HG03457 (cell line): ENCODE measurements at regions not wholly inside any gene's neighbourhood (a gene's known extent, or its start where the extent isn't known, plus 50 kb on each side); places are given as distances from the start of the nearest gene placed in this dataset.
"Not testable (repeated sequence)": the region's sequence is repeated elsewhere in the genome, so short reads cannot be mapped to it uniquely, and the experiment has no call there.

Experiments
- ATAC-seq: cut with Tn5 transposase; IDR thresholded peaks from one replicate; pipeline ENCODE4 v1.9.1; 2021; ENCODE audit warnings: moderate number of reproducible peaks; ENCODE audit not compliant: unreplicated experiment

DNA sequence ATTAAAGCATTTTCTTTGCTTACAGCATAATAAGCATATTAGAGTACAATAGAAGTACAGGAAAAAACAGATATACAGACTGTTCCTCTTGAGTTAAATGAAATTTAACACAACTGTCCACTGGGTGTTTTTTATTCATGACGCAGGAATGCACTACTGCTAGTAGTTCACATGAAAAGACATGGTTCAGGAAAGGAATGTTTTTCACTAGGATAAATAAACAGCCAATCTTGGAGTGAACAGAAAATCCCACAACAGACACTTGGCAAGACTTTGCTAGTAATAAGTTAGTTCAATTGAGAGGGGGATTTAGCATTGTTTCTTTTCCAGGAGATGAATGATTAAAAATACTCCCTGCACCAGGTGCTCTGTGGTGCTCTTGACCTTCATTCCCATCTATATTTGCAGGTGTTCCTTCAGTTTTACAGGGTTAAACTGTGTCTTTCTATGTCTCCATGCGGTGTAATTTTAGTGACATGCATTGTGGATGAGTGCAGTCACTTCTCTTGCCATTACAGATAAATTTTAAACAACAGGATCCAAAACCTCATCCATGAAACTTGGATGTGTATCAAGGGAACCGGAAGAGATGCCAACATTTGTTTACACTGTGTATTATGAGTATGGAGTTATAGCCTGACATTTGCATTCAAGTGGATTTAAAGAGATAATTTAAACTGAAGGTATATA, 796.6 kb downstream of the DSC3 start:
- ATAC-seq: no peak

DNA sequence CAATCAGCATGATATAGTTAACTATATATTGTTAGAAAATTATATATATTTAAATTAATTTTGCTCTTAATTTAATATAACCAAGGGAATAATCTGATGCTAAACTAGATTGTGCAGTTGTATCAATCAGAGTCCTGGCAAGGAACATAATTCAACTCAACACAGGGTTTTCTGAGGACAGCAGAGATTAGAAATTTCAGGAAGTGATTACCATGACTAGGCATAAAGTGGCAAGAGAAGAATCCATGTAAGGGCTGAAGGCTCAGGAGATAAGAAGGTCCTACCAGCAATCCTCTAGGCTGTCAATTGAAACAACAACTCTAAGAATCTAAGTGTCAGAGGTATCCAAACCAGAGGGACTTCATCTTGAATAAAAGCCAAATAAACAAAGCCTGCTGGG, 807.8 kb downstream of the DSC3 start:
- no peak for ATAC-seq

DNA sequence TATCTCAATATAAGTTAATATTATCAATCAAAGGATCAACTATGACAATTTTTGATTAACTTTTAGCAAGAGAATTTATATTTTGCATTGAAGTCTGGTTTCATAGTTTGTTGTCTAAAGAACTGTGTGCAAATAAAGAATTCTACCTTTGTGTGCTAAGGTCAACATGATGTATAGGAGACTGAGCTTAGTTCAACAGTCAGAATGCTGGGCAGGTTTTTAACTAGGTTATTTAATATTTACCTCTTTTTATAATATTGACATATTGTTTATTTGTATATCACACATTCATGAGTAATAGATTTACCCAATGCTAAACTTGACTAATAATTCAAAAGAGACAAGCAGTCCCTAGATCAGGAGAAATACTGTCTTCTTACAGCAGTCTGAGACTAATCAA, 831.4 kb downstream of the DSC3 start:
- ATAC-seq: no peak

GRCh38 chr18:30208546-30208945, 834.0 kb downstream of the DSC3 start:
- no peak for ATAC-seq

GRCh38 chr18:30192216-30192615, 850.3 kb downstream of the DSC3 start:
- no peak for ATAC-seq

DNA sequence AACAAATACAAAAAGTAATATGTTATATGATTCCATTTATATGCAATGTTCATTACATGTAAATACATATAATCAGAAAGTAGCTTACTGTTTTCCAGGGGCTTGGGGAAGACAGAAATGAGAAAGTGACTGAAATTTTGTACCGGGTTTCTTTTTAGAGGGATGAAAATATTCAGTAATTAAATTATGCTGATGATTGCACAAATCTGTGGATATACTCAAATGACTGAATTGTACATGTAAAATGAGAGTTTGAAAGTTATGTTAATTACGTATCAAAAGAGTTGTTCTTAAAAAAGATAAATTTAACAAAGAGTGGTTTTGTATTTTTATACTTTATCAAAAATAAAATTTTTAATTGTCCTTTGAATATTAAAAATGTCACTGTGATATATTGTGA, 856.3 kb downstream of the DSC3 start:
- ATAC-seq: no peak

DNA sequence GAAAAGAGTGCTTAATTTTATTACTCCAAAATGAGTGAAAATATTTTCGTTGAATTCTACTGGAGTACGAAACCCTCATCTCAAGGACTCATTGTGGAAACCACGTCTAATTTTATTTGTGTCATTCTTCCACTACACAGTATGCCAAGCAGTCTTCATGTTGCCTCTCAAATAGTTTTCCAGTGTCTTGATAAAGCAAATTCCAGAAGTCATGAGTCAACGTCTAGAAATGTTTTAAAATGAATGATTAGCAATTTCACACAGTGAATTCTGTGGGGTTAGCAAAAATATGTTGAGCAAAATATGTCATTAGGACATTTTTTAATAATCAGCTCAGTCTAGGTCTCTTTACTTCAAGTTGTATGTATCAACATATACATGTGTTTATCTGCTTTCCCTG, 865.5 kb downstream of the DSC3 start:
- ATAC-seq: no peak

GRCh38 chr18:30175621-30176225, 866.8 kb downstream of the DSC3 start:
- ATAC-seq: no peak

DNA sequence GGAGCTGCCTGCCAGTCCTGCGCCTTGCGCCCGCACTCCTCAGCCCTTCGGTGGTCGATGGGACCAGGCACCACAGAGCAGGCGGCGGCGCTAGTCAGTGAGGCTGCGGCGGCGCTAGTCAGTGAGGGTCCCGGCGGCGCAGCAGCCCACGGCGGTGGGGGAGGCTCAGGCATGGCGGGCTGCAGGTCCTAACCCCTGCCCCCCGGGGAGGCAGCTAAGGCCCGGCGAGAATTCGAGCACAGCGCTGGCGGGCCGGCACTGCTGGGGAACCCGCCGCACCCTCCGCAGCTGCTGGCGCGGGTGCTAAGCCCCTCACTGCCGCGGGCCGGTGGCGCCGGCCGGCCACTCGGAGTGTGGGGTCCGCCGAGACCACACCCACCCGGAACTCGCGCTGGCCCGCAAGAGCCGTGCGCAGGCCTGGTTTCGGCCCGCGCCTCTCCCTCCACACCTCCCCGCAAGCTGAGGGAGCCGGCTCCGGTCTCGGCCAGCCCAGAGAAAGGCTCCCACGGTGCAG, 867.4 kb downstream of the DSC3 start:
- ATAC-seq: no peak

DNA sequence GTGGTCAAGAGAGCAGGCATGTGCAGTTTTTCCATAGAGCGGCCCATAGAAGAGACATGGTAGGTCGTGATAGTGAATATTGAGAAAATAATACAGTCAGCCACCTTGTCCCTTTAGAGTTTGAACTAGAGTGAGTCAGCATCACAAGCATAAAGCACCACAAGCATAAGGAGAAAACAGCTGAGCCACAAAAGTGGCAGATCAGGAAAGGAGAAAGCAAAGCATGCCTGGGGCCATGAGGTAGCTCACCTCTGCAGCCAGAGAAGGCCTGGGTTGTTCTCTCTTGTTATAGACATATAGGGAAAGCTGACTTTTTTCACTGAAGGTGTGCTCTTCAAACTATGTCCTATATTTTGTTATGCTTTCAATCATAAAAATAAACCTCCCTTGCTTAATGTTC, 879.0 kb downstream of the DSC3 start:
- ATAC-seq: no peak

DNA sequence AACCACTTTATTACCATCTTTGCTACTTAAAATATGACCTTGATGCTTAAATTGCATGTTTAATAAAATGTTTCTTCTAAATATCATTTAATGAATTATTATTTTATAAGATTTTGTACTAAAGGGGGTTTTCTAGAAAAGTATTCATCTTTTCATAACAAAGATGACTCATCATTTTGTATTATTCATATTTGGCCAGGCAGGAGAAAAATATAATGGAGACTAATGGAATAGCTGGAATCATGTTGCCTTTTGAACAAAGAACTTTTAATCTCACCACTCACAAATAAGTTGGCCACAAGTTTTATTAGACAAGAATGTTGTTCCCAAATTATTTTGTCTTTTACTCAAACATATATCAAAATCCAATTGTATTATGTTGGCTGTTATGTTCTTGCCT, 882.4 kb downstream of the DSC3 start:
- ATAC-seq: no peak

DNA sequence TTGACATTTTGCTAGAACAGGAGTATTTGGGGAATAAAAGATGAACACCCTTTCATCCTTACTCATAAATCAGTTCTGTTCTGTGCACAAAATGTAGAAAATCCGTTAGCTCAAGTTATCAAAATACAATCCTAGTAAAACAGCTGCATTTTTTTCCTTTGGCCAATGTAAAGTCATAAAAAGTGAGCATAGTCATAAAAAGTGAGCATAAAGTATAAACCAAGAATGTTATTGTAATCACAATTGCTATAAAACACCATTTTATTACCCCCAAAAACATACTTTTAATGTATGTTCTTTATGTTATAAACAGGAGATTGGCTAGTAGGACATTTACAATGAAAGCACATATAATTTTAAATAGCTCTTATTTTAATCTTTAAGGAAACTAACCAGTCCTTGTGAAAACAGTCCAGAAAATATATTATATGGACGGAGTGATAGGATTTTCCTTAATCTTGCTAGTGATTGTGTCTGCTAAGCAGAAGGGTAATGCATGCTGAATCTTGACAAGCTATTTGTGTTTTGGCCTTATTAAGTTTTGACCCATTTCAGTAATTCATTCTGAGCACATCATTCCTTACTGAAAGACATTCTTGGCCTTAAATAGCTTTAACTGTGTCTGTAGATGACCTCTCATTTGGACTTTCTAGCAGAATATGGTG, 891.8 kb downstream of the DSC3 start:
- ATAC-seq: no peak

DNA sequence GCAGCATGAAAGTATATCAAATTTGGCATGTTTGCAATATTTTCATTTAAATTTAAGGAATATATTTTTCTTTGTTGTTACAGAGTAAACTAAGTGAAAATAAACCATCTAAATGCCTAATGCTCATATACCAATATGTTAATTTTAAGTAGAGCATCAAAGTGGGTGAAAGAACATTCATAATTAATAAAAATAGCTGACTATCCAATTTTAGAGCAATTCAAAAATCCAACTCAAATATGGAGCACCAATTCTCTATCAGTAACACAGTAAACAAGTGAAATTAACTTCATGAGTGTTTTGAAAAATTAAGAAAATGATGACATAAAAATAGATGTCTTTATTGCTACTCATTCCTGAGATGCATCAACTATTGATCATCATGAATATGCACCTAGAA, 893.0 kb downstream of the DSC3 start:
- ATAC-seq: no peak

- no peak for ATAC-seq
Observed at GRCh38 chr18:30142870-30143269, 899.7 kb downstream of the DSC3 start.

- no peak for ATAC-seq
Observed at GRCh38 chr18:30142248-30142647, 900.3 kb downstream of the DSC3 start.

DNA sequence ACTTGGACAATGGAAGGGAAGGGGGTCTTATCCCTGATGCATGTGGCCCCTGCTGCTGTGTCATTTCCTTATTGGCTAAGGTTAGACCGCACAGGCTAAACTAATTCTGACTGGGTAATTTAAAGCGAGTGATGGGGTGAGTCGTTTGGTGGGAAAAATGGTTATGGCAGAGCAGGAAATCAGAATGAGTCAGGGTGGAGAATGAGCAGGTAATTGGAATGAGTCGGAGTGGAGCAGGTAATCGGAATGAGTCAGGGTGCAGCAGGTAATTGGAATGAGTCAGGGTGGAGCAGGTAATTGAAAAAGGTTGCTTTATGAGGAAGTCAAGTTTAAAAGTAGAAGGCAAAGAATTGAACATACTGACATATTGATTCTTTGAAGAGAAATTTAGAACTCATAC, 901.0 kb downstream of the DSC3 start:
- not testable (repeated sequence) for ATAC-seq

GRCh38 chr18:30139631-30140287, 902.8 kb downstream of the DSC3 start:
- ATAC-seq: no peak

GRCh38 chr18:30135938-30136337, 906.6 kb downstream of the DSC3 start:
- ATAC-seq: no peak

GRCh38 chr18:30134020-30134419, 908.5 kb downstream of the DSC3 start:
- ATAC-seq: no peak

DNA sequence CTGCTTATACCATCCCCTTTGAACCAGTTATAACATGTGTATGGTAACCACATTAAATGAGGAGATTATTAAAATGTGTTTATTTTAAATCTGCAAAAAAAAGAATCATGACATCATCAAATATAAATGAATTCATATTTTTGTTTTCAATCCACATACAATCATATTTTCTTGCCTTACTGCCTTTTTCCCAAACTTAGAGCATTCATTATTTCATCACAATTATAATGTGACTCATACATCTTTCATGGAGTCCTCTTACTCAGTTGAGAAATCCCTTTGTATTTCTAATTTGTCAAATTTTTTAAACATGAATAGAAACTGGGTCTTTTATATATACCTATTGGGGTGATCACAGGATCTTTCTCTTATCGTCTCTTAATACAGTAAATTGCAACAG, 909.6 kb downstream of the DSC3 start:
- no peak for ATAC-seq

DNA sequence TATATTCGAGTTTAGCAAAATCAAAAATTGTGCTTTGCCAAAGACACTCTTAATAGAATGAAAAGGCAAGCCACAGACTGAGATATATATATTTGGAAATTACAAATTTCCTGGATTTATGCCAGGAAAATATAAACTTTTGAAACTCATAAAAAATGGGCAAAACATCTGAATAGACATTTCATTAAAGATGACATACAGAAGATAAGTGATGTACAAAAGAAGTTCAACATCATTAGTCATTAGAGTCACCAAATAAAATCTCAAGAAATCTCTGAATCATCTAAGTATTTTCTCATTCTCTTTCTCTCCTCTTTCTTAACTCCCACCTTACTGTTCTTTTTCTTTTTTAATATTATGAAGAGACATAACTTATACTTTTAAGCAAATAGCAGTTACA, 921.1 kb downstream of the DSC3 start:
- no peak for ATAC-seq

DNA sequence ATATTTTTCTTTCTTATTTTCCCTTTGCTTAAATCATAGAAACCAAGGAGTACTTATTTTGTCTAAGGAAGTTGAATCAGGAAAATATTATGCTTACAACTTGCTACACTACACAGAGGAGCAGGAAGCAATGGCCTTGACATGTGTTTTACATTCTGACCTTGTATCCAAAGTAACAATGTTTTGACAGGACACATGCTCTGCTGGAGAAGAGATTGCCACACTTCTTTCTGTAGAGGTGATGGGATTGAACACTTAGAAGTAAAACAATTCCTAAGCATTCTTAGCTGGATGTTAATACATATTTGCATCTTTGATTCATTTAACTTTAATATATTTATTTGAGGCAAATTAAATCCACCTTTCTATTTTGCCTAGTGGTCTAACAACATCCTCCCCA, 929.1 kb downstream of the DSC3 start:
- no peak for ATAC-seq
